NCI-H2029 (cell line): ENCODE measurements at regions not wholly inside any gene's neighbourhood (a gene's known extent, or its start where the extent isn't known, plus 50 kb on each side); places are given as distances from the start of the nearest gene placed in this dataset.
"Not testable (repeated sequence)": the region's sequence is repeated elsewhere in the genome, so short reads cannot be mapped to it uniquely, and the experiment has no call there.

Source experiments
- DNase-seq: peaks from one replicate; lab custom pipeline; 2025; lab: John Stamatoyannopoulos, UW

DNA sequence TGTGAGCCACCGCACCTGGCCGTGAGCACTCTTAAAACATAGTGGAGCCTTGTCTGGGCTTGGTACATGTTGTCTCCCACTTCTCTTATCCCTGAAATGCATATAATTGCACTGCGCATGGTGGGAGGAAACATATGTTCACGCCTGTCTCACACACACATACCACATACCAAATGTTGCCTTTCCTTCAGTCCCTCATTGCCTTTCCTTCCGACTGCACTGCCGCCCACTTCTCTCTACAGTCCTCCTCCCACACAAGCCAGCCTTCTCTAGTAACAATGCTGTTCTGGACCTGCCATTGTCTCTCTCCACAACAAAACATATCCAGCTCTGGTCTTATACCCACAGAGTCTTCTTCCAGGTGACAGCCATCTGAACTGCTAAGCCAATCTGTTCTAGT is 88.3 kb upstream of the PTHLH start:
- DNase-seq: no peak

DNA sequence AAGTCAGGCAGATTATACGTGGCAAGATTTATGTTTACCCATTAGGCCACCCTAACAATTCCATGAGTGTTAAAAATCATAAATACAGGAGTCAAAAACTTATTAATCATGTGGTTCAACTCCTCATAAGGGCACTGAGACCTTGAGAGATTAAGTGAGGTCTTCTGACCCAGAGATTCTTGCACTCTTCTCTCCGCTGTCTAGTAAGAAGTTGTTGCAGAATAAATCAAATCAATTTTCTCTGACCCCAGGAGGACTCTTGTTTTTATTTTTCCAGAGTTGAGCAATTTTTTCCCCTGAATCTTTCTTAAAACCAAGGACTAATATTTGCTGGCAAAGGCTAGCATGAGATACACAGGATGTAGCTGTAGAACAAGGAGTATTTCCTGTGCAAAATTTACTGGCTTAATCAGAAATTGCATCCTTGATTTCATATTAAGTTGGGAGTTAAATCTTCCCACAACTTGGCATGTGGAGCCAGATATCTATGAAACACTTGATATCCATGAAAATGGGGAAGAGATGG is 90.9 kb upstream of the PTHLH start:
- DNase-seq: no peak

DNA sequence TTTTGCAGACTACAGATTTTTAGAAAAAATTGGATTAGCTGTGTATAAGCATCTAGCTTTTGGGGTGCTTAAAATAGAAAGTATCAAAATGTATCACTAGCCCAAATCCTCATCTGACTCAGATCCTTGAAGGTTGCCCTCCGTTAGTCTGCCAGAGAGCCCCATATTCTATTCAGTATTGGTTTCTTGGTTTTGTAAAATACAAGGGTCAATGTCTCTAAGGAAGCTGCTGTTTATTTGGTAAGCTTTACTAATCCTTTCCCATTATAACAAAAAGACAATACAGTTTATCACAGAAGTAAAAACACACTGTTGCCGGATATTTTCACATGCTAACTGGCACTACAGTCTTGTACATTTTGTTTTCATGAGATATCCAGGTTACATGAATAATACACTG is 92.8 kb upstream of the PTHLH start:
- no peak for DNase-seq

DNA sequence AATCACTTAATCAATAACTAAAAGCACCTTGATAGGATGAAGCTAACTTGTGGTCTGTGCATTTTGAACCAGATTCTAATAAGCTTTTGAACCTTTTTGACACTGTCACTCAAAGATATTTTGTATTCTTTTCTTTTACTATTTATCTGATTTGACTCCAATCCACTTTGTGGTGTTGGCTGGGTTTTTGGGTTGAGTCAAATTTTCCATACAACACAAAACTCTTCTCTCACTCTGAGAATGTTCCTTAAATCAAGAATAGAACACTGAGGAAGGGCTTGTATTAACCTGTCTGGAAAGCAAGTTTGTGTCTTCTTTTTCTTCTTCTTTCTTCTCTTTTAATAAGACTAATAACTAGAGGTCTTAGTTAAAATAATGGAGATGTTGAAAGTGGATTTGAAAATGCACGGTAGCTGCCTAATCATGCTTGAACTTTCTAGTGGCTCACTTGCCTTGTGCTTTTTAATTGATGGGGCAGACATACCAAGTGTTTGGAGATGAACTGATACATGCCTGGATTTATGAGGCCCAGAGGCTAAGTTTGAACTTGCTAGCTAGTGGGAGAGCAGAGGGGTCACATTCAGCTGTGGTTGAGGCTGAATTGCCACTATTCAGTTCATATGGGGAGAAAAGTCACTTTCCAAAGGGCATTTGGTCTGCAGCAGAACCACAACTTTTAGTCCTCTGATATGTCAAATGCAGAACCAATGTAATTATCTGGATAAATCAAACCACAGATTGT is 93.5 kb upstream of the PTHLH start:
- no peak for DNase-seq

GRCh38 chr12:28066879-28067278 is 94.3 kb upstream of the PTHLH start:
- DNase-seq: no peak

GRCh38 chr12:28068467-28068866 is 95.9 kb upstream of the PTHLH start:
- DNase-seq: no peak

DNA sequence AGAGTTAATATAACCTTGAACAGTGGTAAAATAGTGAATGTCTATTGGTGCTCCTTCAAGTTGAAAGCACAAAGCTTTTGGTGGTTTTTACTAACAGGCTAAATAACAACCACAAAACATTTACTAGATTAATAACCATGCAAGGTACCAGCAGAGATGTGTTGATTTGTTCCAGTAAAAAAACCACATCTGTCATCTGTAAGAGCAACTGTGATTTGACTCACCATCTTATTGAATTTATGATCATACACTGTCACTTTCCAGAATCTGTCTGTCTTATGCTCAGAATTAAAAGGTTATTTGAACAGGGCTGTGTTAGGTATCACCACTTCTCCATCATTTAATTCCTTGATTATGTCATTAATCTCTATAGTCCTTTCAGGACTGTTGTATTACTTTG is 107.0 kb upstream of the PTHLH start:
- DNase-seq: no peak

GRCh38 chr12:28082096-28082495 is 108.2 kb upstream of the CCDC91 start:
- DNase-seq: no peak

GRCh38 chr12:28083840-28084678 is 106.2 kb upstream of the CCDC91 start:
- no peak for DNase-seq

DNA sequence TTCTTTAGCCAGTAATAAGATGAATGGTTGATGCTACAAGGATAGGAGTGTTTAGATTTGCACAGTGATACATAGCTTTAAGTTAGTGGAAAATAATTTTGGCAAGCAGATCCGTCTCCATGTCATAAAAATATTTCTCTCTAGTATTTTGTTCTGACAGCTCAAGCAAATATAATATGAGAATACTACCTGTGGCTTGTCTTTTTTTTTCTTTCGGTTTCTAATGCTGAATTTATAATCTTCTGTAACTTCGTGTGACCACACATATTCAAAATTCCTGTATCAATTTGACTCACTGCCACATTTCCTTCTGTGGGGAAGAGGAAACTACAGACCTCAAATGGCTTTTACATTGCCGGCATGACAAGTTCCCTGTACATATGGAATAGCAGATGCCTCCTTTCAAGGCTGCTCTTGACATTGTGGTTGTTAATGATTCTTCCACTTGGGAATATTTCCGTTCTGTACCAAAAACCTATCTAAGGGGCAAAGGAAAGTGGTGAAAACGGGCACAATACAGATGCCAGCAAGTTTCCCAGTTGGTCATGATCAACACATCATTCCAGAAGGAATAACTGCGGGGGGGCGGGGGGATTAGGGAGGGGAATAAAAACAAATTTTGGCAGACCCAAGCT is 103.6 kb upstream of the CCDC91 start:
- DNase-seq: no peak

DNA sequence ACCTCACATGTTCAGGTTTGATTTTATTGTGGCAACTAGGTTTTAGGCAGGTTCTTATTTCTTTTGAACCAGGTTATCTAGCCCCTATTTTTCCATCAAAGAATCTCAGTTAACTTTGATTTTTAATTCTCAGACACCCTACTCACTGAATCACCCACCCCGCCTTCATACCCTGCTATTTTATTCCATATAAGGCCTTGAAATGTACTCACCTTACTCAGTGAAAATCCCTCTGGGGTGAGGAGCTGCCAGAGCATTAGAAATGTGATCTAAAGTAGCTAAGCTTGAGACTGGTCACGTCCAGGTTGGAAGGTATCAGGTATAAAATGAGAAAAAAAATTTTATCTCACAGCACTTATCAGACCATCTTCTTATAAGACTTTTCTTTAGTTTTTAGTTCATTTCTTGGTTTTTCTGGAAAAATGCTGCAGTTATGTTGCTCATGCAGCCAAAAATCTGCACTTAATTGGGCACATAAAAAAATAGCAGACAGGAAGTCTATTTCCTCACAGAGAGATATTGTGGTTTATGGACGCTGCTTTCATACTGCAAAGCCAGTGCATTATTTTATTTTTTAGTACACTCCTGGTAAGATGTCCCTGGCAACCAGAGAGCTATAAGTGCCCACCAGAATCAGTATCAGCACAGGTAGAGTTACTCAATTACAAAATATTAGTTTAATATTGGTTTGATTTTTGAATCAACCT is 101.5 kb upstream of the CCDC91 start:
- DNase-seq: no peak

- no peak for DNase-seq
These were observed 100.9 kb upstream of the CCDC91 start for GRCh38 chr12:28089338-28089737.

DNA sequence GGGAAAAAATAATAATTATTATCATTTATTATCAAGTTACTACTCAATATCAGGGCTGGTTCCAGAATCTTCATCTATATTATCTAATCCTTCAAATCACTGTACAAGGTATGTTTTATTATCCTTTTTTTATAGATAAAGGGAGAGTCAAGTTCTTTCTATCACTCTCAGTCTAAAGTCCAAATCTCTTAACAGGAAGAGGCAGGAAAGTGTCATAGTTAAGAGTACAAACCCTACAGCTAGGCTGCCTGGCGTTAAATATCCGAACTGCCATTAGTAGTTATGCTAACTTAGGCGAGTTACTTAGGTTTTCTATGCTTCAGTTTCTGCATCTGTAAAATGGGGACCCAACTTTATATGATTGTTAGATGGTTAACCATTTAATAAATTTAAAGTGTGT is 99.4 kb upstream of the CCDC91 start:
- DNase-seq: no peak

DNA sequence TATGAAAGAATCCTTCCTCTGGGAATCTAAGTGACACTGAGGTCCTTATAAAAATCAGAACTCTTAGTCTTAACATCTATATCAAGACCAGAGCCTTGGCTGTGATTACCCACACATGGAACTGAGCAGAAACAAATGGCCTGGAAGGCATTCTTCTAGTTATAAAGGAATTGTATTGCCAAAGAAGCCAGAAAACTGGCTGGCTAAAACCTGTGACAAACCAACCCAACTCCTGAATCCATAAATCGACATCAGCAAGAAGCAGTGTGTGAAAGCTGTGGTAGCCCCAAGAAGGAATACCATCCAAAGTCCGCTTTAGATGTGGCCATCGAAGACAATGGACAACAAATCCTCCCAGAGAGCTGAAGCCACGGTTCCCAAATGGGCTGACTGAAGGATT is 97.9 kb upstream of the CCDC91 start:
- DNase-seq: no peak

DNA sequence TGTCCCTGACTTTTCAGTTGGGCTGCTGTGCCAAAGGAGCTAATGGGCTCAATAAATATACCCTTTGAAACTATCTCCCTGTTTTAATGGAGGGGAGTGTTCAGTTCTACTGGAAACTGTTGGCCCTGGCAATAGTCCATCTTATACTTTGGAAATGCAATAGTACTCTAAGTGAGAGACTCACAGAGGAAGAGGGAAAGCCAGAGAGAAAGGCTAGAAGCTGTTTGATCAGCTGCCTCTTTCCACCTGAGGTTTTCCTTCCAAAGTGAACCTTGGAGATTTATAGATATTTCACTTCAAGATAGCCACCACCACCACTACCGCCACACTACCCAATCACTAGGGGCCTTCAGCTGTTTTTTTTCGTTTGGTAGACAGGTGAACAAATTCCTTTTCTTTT is 93.6 kb upstream of the CCDC91 start:
- no peak for DNase-seq

- DNase-seq: no peak
These were observed 93.0 kb upstream of the CCDC91 start for GRCh38 chr12:28097221-28097620.

GRCh38 chr12:28099245-28099644 is 91.0 kb upstream of the CCDC91 start:
- DNase-seq: not testable (repeated sequence)

GRCh38 chr12:28099871-28100270 is 90.4 kb upstream of the CCDC91 start:
- no peak for DNase-seq

GRCh38 chr12:28100717-28101116 is 89.5 kb upstream of the CCDC91 start:
- no peak for DNase-seq

DNA sequence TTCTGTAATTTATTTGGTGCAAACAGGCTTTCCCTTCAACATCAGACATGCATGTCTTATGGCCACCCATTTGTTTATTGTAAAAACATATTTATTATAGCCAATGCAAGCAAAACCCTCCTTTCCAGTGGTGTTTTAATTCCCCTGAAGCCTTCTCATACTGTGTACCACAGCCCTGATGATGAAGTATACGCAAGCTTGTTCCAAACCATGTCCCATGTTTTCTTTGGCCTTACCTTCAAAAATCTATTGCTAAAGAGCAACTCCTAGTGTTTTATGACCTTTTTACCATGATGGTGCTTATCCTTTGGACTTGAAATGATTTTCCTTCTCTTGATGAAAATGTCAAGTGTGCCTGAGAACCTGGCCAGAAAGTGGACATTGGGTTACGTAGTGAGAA is 85.9 kb upstream of the CCDC91 start:
- no peak for DNase-seq

DNA sequence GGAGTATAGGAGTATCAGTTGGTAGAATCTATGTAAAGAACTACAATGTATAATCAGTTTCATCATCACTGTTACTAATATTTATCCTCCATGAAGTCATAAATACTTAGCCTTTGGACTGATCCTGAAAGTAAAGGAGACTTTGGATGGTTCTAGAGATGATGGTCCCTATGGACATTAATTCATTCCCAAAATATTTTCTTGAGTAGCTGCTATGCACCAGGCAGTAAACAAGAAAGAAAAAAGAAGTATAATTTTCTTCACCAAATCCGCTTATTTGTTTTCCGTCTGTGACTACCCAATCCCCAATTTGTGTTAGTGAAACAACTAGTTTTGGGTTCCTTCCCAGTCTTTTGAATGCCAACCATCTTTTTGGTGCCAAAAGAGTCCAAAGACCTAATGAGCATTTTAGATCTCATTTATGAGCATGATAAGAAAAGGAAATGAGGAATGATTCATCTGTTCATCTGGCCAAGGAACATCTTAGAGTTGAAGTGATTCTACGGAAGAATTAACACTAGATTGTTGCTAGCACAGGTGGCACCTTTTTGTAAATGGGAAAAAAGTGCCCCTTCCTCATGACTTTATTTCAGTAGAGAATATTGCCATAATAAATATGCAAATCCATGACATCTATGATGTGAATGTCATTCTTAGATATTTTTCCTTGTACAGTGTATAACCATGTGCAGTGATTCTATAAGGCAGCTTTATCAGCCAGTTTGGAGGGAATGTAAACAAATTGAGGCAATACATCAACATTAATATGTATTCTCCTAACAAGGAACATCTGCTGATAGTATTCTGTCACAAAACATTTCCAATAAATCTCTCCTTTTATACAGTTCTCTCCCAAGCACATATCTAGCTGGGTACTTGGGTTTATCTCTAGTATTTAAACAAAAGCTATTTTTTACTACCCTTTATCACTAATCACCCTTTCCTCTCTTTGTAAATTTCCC is 85.1 kb upstream of the CCDC91 start:
- no peak for DNase-seq
